HG03354 (cell line): ENCODE measurements at regions not wholly inside any gene's neighbourhood (a gene's known extent, or its start where the extent isn't known, plus 50 kb on each side); places are given as distances from the start of the nearest gene placed in this dataset.
A peak's percentile ranks its signal among the peaks of the same experiment; 100 is the strongest.

Source experiments
- ATAC-seq: cut with Tn5 transposase; IDR thresholded peaks from one replicate; pipeline ENCODE4 v1.9.1; 2021; ENCODE audit warnings: mild to moderate bottlenecking; ENCODE audit not compliant: unreplicated experiment, poor library complexity, severe bottlenecking

GRCh38 chr12:63292471-63293221 lies 141.6 kb upstream of the AVPR1A start:
- ATAC-seq = no peak

- peak; percentile 89 for ATAC-seq
Observed at GRCh38 chr12:63276537-63277365, 125.8 kb upstream of the AVPR1A start.

DNA sequence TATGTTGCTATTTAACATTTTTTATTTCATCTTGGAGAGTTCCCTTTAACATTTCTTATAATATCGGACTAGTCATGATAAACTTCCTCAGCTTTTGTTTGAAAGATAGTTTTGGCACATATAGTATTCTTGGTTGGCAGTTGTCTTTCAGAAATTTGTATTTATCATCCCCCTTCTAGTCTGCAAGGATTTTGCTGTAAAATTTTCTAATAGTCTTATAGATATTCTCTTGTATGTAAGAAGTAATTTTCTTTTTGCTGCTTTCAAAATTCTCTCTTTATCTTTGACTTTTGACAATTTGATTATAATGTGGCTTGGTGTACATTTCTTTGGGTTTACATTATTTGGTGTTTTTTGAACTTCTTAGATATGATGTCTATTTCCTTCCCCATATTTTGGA lies 116.0 kb upstream of the AVPR1A start:
- ATAC-seq = no peak

- ATAC-seq = no peak
Observed at GRCh38 chr12:63264629-63265028, 113.6 kb upstream of the AVPR1A start.

GRCh38 chr12:63250486-63250885 lies 99.5 kb upstream of the AVPR1A start:
- no peak for ATAC-seq

- ATAC-seq = no peak
Observed at GRCh38 chr12:63238892-63239291, 87.9 kb upstream of the AVPR1A start.

- ATAC-seq = no peak
Observed at GRCh38 chr12:63232896-63233295, 81.9 kb upstream of the AVPR1A start.

DNA sequence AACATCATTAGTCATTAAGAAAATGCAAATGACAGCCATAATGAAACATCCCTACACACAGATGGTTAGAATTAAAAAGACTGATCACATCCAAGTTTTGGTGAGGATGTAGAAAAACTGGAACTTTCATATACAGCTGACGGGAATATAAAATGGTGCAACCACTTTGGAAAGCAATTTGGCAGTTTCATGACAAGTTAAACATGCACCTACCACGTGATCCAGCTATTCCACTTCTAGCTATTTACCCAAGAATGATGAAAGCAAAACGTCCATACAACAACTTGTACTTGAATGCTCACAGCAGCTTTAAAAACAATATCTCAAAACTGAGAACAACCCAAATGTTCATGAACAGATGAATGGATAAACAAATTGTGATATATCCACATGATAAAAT lies 77.9 kb upstream of the AVPR1A start:
- ATAC-seq = no peak

DNA sequence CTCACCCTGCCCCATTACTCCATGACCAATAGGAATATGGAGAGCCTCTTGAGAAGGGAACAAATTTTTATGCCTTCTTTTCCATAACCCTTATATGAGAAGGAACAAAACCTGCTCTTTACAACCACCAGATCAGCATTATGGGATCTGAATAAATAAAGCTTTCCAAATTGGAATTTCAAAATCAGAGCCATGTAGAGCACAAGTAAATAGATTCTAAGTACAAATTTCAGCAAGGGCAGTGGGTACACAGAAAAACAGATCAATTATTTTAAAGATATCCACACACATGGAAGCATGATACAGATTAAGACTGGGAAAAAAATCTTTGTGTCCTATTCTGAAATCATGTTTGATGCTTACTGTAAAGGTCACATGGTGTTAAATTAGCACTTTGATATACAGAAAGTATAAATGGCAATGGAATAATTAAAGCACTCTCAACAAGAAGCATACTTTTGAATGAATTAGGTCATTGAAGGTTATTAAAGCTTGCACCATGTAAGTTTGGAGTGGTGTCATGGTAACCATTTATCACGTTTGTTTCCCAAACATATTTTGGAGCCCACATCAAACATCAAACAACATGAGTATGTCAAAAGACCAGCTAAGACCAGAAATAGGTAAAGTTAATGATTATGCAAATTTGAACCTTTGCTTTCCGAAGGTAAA lies 75.9 kb upstream of the AVPR1A start:
- no peak for ATAC-seq

- ATAC-seq = no peak
Observed at GRCh38 chr12:63224396-63224795, 73.4 kb upstream of the AVPR1A start.

DNA sequence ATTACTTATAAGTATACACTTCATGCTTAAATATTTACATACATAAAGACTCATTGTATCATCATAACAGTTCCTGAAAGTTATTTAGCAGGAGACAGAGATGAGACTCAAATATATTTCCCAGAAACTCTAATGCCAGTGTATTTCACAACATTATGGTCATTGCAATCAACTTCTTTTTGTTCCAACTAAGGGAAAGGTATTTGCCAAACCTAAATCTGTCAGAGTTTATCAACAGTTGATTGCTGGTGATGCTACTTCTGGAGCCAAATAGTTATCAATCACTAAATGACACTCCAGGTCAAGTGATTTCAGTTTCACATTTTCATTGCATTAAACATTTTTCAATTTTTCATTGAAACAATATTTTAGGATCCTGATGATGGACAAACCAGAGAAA lies 72.1 kb upstream of the AVPR1A start:
- no peak for ATAC-seq

- ATAC-seq = no peak
Observed at GRCh38 chr12:63222582-63222981, 71.6 kb upstream of the AVPR1A start.

- no peak for ATAC-seq
Observed at GRCh38 chr12:63220921-63221320, 69.9 kb upstream of the AVPR1A start.

GRCh38 chr12:63212316-63212715 lies 61.3 kb upstream of the AVPR1A start:
- ATAC-seq = no peak

- ATAC-seq = no peak
Observed at GRCh38 chr12:63208956-63209355, 58.0 kb upstream of the AVPR1A start.

DNA sequence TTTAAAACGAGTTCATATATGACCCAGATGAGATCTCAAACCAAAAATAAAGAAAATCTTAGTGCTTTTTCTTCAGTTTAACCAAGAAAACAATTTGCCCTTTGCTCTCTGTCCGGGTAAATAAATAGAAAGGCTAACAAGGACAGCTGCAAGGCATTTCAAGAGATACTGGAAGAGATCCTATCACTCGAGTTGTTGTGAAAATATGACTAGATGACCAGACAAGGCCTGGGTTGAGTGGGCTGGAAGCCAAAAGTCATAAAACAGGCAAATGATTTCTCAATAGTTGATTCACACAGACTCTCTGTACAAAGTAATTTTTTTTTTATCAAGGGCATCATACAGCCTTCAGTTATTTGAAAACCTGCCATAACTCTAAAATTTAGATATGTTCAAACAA lies 55.9 kb upstream of the AVPR1A start:
- no peak for ATAC-seq

DNA sequence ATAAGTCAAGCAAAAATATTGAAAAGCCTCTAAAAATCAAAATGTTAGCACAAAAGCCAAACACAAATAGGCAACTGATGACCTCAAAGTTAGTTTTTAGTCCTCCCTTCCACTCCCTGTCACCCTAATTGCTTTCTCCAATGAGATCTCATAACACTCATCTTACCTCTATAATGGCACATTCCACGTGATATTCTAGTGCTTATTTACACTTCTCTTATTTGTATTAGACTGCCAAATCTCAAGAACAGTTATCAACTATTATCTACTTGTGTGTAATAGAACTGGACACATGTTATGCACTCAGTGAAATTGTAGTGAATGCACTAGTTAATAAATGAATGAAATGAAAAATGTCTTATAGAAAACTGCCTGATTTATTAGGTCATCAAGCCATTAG lies 55.5 kb upstream of the AVPR1A start:
- ATAC-seq = no peak
